T-cell (primary cell): ENCODE measurements at regions not wholly inside any gene's neighbourhood (a gene's known extent, or its start where the extent isn't known, plus 50 kb on each side); places are given as distances from the start of the nearest gene placed in this dataset.

Experiments
- ATAC-seq, 4 experiments: fragments of 200-7000 bp in 3 of 4; fragments of 150-1000 bp in 1 of 4; cut with Tn5 transposase; replicated peaks in 1 of 4; 1 replicate in 3 of 4; 2 replicates in 1 of 4; pipeline ENCODE4 v1.10.0; 2021; ENCODE audit warnings: moderate library complexity in 3 of 4, mild to moderate bottlenecking in 2 of 4, moderate number of reproducible peaks in 1 of 4
- CTCF ChIA-PET, 2 donors: fragments of 300-600 bp; sonication (Branson Sonifier 250); formaldehyde crosslinking; loops; one replicate each; lab custom pipeline; 2022; ENCODE audit warnings: antibody characterized with exemption in 2 of 2; lab: Charles Lee
- POLR2A ChIA-PET, 2 donors: fragments of 300-600 bp; sonication (Branson Sonifier 250); formaldehyde crosslinking; loops; one replicate each; lab custom pipeline; 2022; ENCODE audit warnings: antibody characterized with exemption in 2 of 2; lab: Charles Lee
- DNase-seq, 35 experiments: peaks; one replicate each; pipeline versions ENCODE4 v3.0.0 to v3.0.0-alpha.2; 2013 to 2023
- H3K27ac ChIP-seq: one replicate; pipeline ENCODE4 v1.5.1; 2013; ENCODE audit warnings: low read length
- H3K27me3 ChIP-seq, 2 experiments: replicated peaks in 1 of 2; 1 replicate in 1 of 2; 2 replicates in 1 of 2; pipeline versions ENCODE4 v1.6.1 to v1.7.0; 2013; ENCODE audit warnings: low read length in 1 of 2, mixed read lengths in 1 of 2; ENCODE audit not compliant: control insufficient read depth in 2 of 2, insufficient read depth in 2 of 2; ENCODE audit errors: extremely low read depth in 1 of 2
- H3K36me3 ChIP-seq, 2 donors: 1 replicate in 1 of 2; 2 replicates in 1 of 2; pipeline versions ENCODE4 v1.6.1 to v1.7.0; 2013; ENCODE audit warnings: low read length in 1 of 2; ENCODE audit not compliant: control insufficient read depth in 2 of 2, insufficient read depth in 1 of 2; ENCODE audit errors: extremely low read depth in 1 of 2
- H3K4me1 ChIP-seq, 2 experiments: 1 replicate in 1 of 2; 2 replicates in 1 of 2; pipeline versions ENCODE4 v1.6.1 to v1.7.0; 2013; ENCODE audit warnings: low read length in 2 of 2, mixed read lengths in 1 of 2; ENCODE audit not compliant: insufficient read depth in 2 of 2, control insufficient read depth in 1 of 2; ENCODE audit errors: extremely low read depth in 1 of 2
- H3K4me3 ChIP-seq, 2 donors: 1 replicate in 1 of 2; 2 replicates in 1 of 2; pipeline versions ENCODE4 v1.5.1 to v1.7.0; 2013; ENCODE audit warnings: mild to moderate bottlenecking in 2 of 2, low read length in 1 of 2, moderate library complexity in 1 of 2; ENCODE audit not compliant: control insufficient read depth in 1 of 2; ENCODE audit errors: extremely low read depth in 1 of 2
- H3K9me3 ChIP-seq: 2 replicates; pipeline ENCODE4 v1.7.0; 2013
- H3K27ac Mint-ChIP-seq, 2 donors: one replicate each; pipeline ENCODE4 v1.8.0; 2020 to 2021; ENCODE audit warnings: mild to moderate bottlenecking in 2 of 2, mixed read lengths in 2 of 2
- H3K27me3 Mint-ChIP-seq, 2 donors: one replicate each; pipeline ENCODE4 v1.8.0; 2021 to 2022; ENCODE audit warnings: mixed read lengths in 2 of 2
- H3K36me3 Mint-ChIP-seq: one replicate; pipeline ENCODE4 v1.8.0; 2021; ENCODE audit warnings: mixed read lengths
- H3K4me1 Mint-ChIP-seq, 3 donors: one replicate each; pipeline ENCODE4 v1.8.0; 2020 to 2022; ENCODE audit warnings: mixed read lengths in 3 of 3, mild to moderate bottlenecking in 1 of 3
- H3K4me3 Mint-ChIP-seq, 3 donors: one replicate each; pipeline ENCODE4 v1.8.0; 2020 to 2022; ENCODE audit warnings: mild to moderate bottlenecking in 3 of 3, mixed read lengths in 3 of 3, moderate library complexity in 3 of 3
- H3K9me3 Mint-ChIP-seq, 3 donors: one replicate each; pipeline ENCODE4 v1.8.0; 2020 to 2022; ENCODE audit warnings: mixed read lengths in 3 of 3
- WGBS: methylation state at CpG from one replicate; pipeline ENCODE4 v1.1.5; 2013; ENCODE audit warnings: missing lambda C conversion rate; ENCODE audit not compliant: insufficient coverage; 5-methylcytosine and 5-hydroxymethylcytosine counted together

DNA sequence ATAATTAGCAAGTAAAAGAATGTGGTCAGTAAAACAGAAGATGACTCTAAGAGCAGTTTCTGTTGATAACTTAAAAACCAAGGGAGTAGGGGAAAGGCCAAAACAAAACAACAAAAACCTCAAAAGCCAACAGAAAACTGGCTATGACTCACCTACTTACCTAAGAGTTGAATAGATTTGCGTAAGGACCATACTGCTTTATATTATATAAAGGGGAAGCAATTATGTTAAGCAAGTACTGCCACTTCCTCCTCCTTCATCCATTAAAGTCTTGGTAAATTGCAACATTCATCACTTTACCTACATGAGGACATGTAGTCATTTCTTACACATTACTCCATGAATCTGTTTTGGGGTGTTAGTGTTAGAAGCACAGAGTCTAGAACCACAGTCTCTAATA, 85.9 kb upstream of the FAM47A start:
- ChIA-PET POLR2A (interaction anchor here in 1 of 2 donors (0.6 kb wide), 1 partner anchor 17 kb away, joined by 3 read pairs; no protein-coding TSS in a partner anchor), CTCF (interaction anchor here in 1 of 2 donors (0.6 kb wide), 1 partner anchor 1004 kb away, joined by 6 read pairs; no protein-coding TSS in a partner anchor)
- Mint-ChIP-seq H3K4me1 (no peaks in the 10 kb centered on the region), H3K36me3 (no peaks in the 10 kb centered on the region), H3K9me3 (peaks cover 7 to 14% (median 13%) of the 10 kb centered on the region in 3 donors), H3K4me3 (no peak overlapping the region), H3K27me3 (no peaks in the 10 kb centered on the region), H3K27ac (no peak overlapping the region)
- H3K4me3 ChIP-seq, result no peak overlapping the region
- no CpG with 5 or more reads among the region's 1 CpG for WGBS
- no peaks in the 10 kb centered on the region for H3K9me3 ChIP-seq
- H3K4me1 ChIP-seq, result no peaks in the 10 kb centered on the region
- no peaks in the 10 kb centered on the region for H3K36me3 ChIP-seq
- H3K27ac ChIP-seq, result no peak overlapping the region
- no peak for ATAC-seq
- DNase-seq, result no peak
- no peaks in the 10 kb centered on the region for H3K27me3 ChIP-seq

- Mint-ChIP-seq H3K4me3 (no peak overlapping the region), H3K27ac (no peak overlapping the region)
- no CpG with 5 or more reads among the region's 1 CpG for WGBS
Measured at GRCh38 chrX:34197946-34198345, 65.8 kb upstream of the FAM47A start.

More at GRCh38 chrX:34197946-34198345, 65.8 kb upstream of the FAM47A start:
- H3K36me3 ChIP-seq, result no peaks in the 10 kb centered on the region
- no peaks in the 10 kb centered on the region for H3K27me3 ChIP-seq
- no peak overlapping the region for H3K4me3 ChIP-seq
- H3K27ac ChIP-seq, result no peak overlapping the region
- no peaks in the 10 kb centered on the region for H3K9me3 ChIP-seq
- H3K4me1 Mint-ChIP-seq, result no peaks in the 10 kb centered on the region
- ATAC-seq, result no peak
- no peaks in the 10 kb centered on the region for H3K36me3 Mint-ChIP-seq
- H3K9me3 Mint-ChIP-seq, result peaks cover 3 to 5% (median 5%) of the 10 kb centered on the region in 3 donors
- ChIA-PET POLR2A (no interaction called here), CTCF (no interaction called here)
- no peaks in the 10 kb centered on the region for H3K4me1 ChIP-seq
- no peak for DNase-seq
- H3K27me3 Mint-ChIP-seq, result no peaks in the 10 kb centered on the region
